Neuron (in vitro differentiated cells): ENCODE measurements at regions not wholly inside any gene's neighbourhood (a gene's known extent, or its start where the extent isn't known, plus 50 kb on each side); places are given as distances from the start of the nearest gene placed in this dataset.

Experiments used
- H2AFZ ChIP-seq: one replicate; pipeline ENCODE4 v1.6.1; 2013; ENCODE audit warnings: low read depth, mild to moderate bottlenecking, inconsistent platforms, low read length, moderate library complexity
- H3K27me3 ChIP-seq: one replicate; pipeline ENCODE4 v1.6.1; 2013; ENCODE audit warnings: low read length; ENCODE audit not compliant: insufficient read depth
- H3K36me3 ChIP-seq: one replicate; pipeline ENCODE4 v1.6.1; 2013; ENCODE audit warnings: low read length; ENCODE audit not compliant: insufficient read depth
- H3K4me1 ChIP-seq: one replicate; pipeline ENCODE4 v1.6.1; 2013; ENCODE audit warnings: low read length; ENCODE audit not compliant: insufficient read depth
- H3K4me3 ChIP-seq: 2 replicates; pipeline ENCODE4 v1.5.1; 2013; ENCODE audit warnings: mild to moderate bottlenecking, low read length, moderate library complexity
- H3K9me3 ChIP-seq: one replicate; pipeline ENCODE4 v1.6.1; 2013; ENCODE audit warnings: low read length

DNA sequence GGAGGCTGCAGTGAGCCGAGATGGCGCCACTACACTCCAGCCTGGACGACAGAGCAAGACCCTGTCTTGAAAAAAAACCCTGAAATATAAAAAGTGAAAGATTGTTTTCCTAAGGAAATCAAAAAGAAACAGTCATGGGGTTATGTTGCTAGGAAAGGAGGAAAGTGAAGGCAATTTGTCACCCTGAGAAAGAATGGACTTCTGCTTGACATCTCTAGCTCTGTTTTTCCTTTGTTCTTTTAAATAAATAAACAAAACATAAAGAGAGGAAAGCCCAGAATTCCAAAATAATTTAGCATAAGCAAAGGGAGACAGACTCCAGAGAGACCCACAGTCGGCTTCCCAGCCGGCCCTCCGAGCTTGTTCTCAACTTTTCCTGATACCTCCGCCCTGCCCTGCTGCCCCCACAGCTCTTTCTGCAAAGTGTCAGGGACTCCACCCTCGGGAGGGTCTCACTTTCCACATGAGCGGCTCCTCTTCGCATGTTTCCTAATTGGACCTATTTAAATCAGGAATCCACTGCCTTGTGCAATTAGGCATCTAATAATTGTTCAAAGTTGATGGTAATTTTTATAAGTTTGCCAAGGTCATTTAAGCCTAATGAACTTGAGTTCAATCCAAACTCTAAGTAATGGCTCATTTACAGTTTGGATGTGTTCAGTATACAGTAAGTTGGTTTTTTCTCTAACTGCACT, 49.8 kb upstream of the COPS8 start:
- Histone ChIP-seq H2AFZ (no peak overlapping the region), H3K4me1 (peaks cover 8% of the 10 kb centered on the region), H3K27me3 (no peaks in the 10 kb centered on the region), H3K36me3 (no peaks in the 10 kb centered on the region), H3K4me3 (no peak overlapping the region), H3K9me3 (peaks cover 6% of the 10 kb centered on the region)
